Panc1 (cell line): ENCODE measurements at regions not wholly inside any gene's neighbourhood (a gene's known extent, or its start where the extent isn't known, plus 50 kb on each side); places are given as distances from the start of the nearest gene placed in this dataset.

Experiments
- ATAC-seq: fragments of 200-7000 bp; cut with Tn5 transposase; 2 replicates; pipeline ENCODE4 v1.9.1; 2020; ENCODE audit warnings: mild to moderate bottlenecking, moderate library complexity
- BruUV-seq: library from RNA; stranded (reverse); fragments of 400-500 nt; replicated peaks from 2 replicates; lab custom pipeline; 2021; lab: Mats Ljungman, UMichigan
- CTCF ChIA-PET: fragments of 300-600 bp; sonication (Branson Sonifier 250); formaldehyde crosslinking; loops from one replicate; lab custom pipeline; 2022; ENCODE audit warnings: antibody characterized with exemption; lab: Charles Lee
- POLR2A ChIA-PET: fragments of 300-600 bp; sonication (Branson Sonifier 250); formaldehyde crosslinking; loops from one replicate; lab custom pipeline; 2022; ENCODE audit warnings: antibody characterized with exemption; lab: Charles Lee
- DNase-seq: peaks from one replicate; pipeline ENCODE4 v3.0.0-alpha.2; 2010; ENCODE audit warnings: low read depth, low spot score
- H3K27ac ChIP-seq: 2 replicates; pipeline ENCODE4 v1.5.1; 2011; ENCODE audit warnings: mild to moderate bottlenecking, low read length, inconsistent platforms
- H3K27me3 ChIP-seq: fragments of 200-500 bp; sonication (Bioruptor generic); 2 replicates; pipeline ENCODE4 v1.6.0; 2014; ENCODE audit warnings: low read length, inconsistent platforms; ENCODE audit not compliant: control insufficient read depth, insufficient read depth
- H3K36me3 ChIP-seq: fragments of 200-500 bp; sonication (Bioruptor generic); 2 replicates; pipeline ENCODE4 v1.5.1; 2014; ENCODE audit warnings: inconsistent platforms, mild to moderate bottlenecking, low read length, moderate library complexity; ENCODE audit not compliant: control insufficient read depth, insufficient read depth
- H3K4me1 ChIP-seq: 2 replicates; pipeline ENCODE4 v1.5.1; 2011; ENCODE audit warnings: inconsistent platforms, mild to moderate bottlenecking, low read length, moderate library complexity; ENCODE audit not compliant: control insufficient read depth, insufficient read depth
- H3K4me3 ChIP-seq, 2 experiments: 2 replicates each; pipeline ENCODE4 v1.5.1; 2011 to 2012; ENCODE audit warnings: low read depth in 2 of 2, low read length in 2 of 2, mild to moderate bottlenecking in 2 of 2, inconsistent platforms in 1 of 2, moderate library complexity in 1 of 2
- H3K9me3 ChIP-seq: fragments of 200-500 bp; sonication (Bioruptor generic); 2 replicates; pipeline ENCODE4 v1.5.1; 2014; ENCODE audit warnings: low read depth, mild to moderate bottlenecking, inconsistent platforms, low read length, moderate library complexity; ENCODE audit not compliant: control insufficient read depth, insufficient read depth
- CTCF ChIP-seq: fragments of 450-650 bp; IDR thresholded peaks from 2 replicates; pipeline ENCODE4 v1.5.1; 2017; ENCODE audit warnings: mild to moderate bottlenecking
- POLR2AphosphoS5 ChIP-seq: IDR thresholded peaks from 2 replicates; pipeline ENCODE4 v1.6.1; 2012; ENCODE audit warnings: mild to moderate bottlenecking, low read depth, low read length, moderate library complexity
- REST ChIP-seq, 2 experiments: IDR thresholded peaks; 2 replicates each; pipeline ENCODE4 v1.6.1; 2011 to 2012; ENCODE audit warnings: low read depth in 2 of 2, control low read depth in 1 of 2, low read length in 1 of 2, mild to moderate bottlenecking in 1 of 2, moderate library complexity in 1 of 2; ENCODE audit not compliant: insufficient read depth in 1 of 2
- SIN3A ChIP-seq: IDR thresholded peaks from 2 replicates; pipeline ENCODE4 v1.6.1; 2012; ENCODE audit warnings: low read depth, mild to moderate bottlenecking, low read length, moderate library complexity, borderline replicate concordance; ENCODE audit not compliant: insufficient read depth
- TCF7L2 ChIP-seq: IDR thresholded peaks from 2 replicates; pipeline ENCODE4 v1.6.1; 2011; ENCODE audit warnings: mild to moderate bottlenecking, low read depth, low read length, inconsistent platforms
- in situ Hi-C: cut with HindIII; loops from 2 replicates; pipeline ENCODE4 v1.10.0; 2016; ENCODE audit warnings: low sequenced_read_pairs, low pct_unique_long_range_greater_than_20kb
- intact Hi-C: fragments of 100-400 bp; cut with micrococcal nuclease; formaldehyde crosslinking; loops from one replicate; pipeline ENCODE4 v1.10.0; 2022; ENCODE audit not compliant: unreplicated experiment

- BruUV-seq, result no TSS peak
- POLR2A ChIA-PET, result no interaction called here
Measured at GRCh38 chr21:15992171-15992570, 262.4 kb downstream of the USP25 start.

GRCh38 chr21:15993951-15994350 lies 264.2 kb downstream of the USP25 start:
- H3K4me1 ChIP-seq, result no peaks in the 10 kb centered on the region
- intact Hi-C loops (no loop called here), in situ Hi-C loops (no loop called here)
- no peaks in the 10 kb centered on the region for H3K9me3 ChIP-seq
- POLR2A ChIA-PET, result no interaction called here
- no peak for ATAC-seq
- no peak overlapping the region for H3K4me3 ChIP-seq
- no peak overlapping the region for H3K27ac ChIP-seq
- no peak for DNase-seq
- BruUV-seq, result no TSS peak
- no peaks in the 10 kb centered on the region for H3K27me3 ChIP-seq
- no peaks in the 10 kb centered on the region for H3K36me3 ChIP-seq
- CTCF ChIA-PET, result no interaction called here
- TF ChIP-seq TCF7L2 (no peak), REST (IDR thresholded peaks at IDR 0.05; ENCODE audit: insufficient read depth in 1 of 2, low read depth in 2 of 2, low read length in 1 of 2) (no peak), SIN3A (no peak), POLR2AphosphoS5 (no peak), CTCF (no peak)

More at GRCh38 chr21:15992171-15992570, 262.4 kb downstream of the USP25 start:
- DNase-seq (peak; percentile 64), ATAC-seq (no peak)
- no peak overlapping the region for H3K27ac ChIP-seq
- TF ChIP-seq TCF7L2 (no peak), SIN3A (no peak), REST (IDR thresholded peaks at IDR 0.05; ENCODE audit: insufficient read depth in 1 of 2, low read depth in 2 of 2, low read length in 1 of 2) (no peak), CTCF (no peak)
- no peaks in the 10 kb centered on the region for H3K9me3 ChIP-seq
- H3K4me3 ChIP-seq, result no peak overlapping the region
- no peaks in the 10 kb centered on the region for H3K27me3 ChIP-seq
- CTCF ChIA-PET, result interaction anchor here (0.6 kb wide), 1 partner anchor 293 kb away, joined by 3 read pairs; no protein-coding TSS in a partner anchor
- no peaks in the 10 kb centered on the region for H3K4me1 ChIP-seq
- intact Hi-C loops (no loop called here), in situ Hi-C loops (no loop called here)
- no peaks in the 10 kb centered on the region for H3K36me3 ChIP-seq
